PC-3 (cell line): ENCODE measurements at regions not wholly inside any gene's neighbourhood (a gene's known extent, or its start where the extent isn't known, plus 50 kb on each side); places are given as distances from the start of the nearest gene placed in this dataset.

Experiments used
- ATAC-seq: fragments of 200-7000 bp; cut with Tn5 transposase; 2 replicates; pipeline ENCODE4 v1.9.1; 2020; ENCODE audit warnings: mild to moderate bottlenecking, moderate library complexity
- BruUV-seq: library from RNA; stranded (reverse); fragments of 400-500 nt; replicated peaks from 2 replicates; lab custom pipeline; 2021; lab: Mats Ljungman, UMichigan
- CTCF ChIA-PET: fragments of 300-600 bp; sonication (Branson Sonifier 250); formaldehyde crosslinking; loops from one replicate; lab custom pipeline; 2022; ENCODE audit warnings: antibody characterized with exemption; lab: Charles Lee
- POLR2A ChIA-PET: fragments of 300-600 bp; sonication (Branson Sonifier 250); formaldehyde crosslinking; loops from one replicate; lab custom pipeline; 2022; ENCODE audit warnings: antibody characterized with exemption; ENCODE audit not compliant: unreplicated experiment; lab: Charles Lee
- DNase-seq: peaks from one replicate; pipeline ENCODE4 v3.0.0-alpha.2; 2015
- H2AFZ ChIP-seq: fragments of 300-600 bp; sonication (generic); 2 replicates; pipeline ENCODE4 v1.6.0; 2016; ENCODE audit warnings: antibody characterized with exemption, low read length
- H3F3A ChIP-seq: fragments of 300-600 bp; sonication (generic); one replicate; pipeline ENCODE4 v1.6.0; 2017; ENCODE audit warnings: antibody characterized with exemption, low read length, control low read depth, mild to moderate bottlenecking; ENCODE audit not compliant: unreplicated experiment
- H3K27ac ChIP-seq: fragments of 300-600 bp; sonication (generic); 2 replicates; pipeline ENCODE4 v1.5.1; 2016; ENCODE audit warnings: mild to moderate bottlenecking, low read length
- H3K27me3 ChIP-seq: fragments of 300-600 bp; sonication (generic); 2 replicates; pipeline ENCODE4 v1.6.1; 2016; ENCODE audit warnings: low read length, mixed read lengths
- H3K36me3 ChIP-seq: fragments of 300-600 bp; sonication (generic); 2 replicates; pipeline ENCODE4 v1.6.1; 2016; ENCODE audit warnings: low read depth, mixed run types, low read length, mixed read lengths
- H3K4me1 ChIP-seq: fragments of 300-600 bp; sonication (generic); 2 replicates; pipeline ENCODE4 v1.5.1; 2016; ENCODE audit warnings: low read length; ENCODE audit not compliant: insufficient read depth
- H3K4me2 ChIP-seq: fragments of 300-600 bp; sonication (generic); 2 replicates; pipeline ENCODE4 v1.6.0; 2016; ENCODE audit warnings: low read length
- H3K4me3 ChIP-seq: fragments of 300-600 bp; sonication (generic); 2 replicates; pipeline ENCODE4 v1.5.1; 2016; ENCODE audit warnings: mild to moderate bottlenecking, low read length, mixed read lengths
- H3K79me2 ChIP-seq: fragments of 300-600 bp; sonication (generic); 2 replicates; pipeline ENCODE4 v1.6.1; 2017; ENCODE audit warnings: low read length, mixed read lengths
- H3K9ac ChIP-seq: fragments of 300-600 bp; sonication (generic); 2 replicates; pipeline ENCODE4 v1.6.0; 2016; ENCODE audit warnings: mild to moderate bottlenecking, low read length
- H3K9me2 ChIP-seq: fragments of 300-600 bp; sonication (generic); replicated peaks from 2 replicates; pipeline ENCODE4 v1.6.1; 2016; ENCODE audit warnings: mixed run types, low read length, mixed read lengths
- H3K9me3 ChIP-seq: fragments of 300-600 bp; sonication (generic); 2 replicates; pipeline ENCODE4 v1.6.1; 2016; ENCODE audit warnings: low read length, mixed read lengths
- H4K20me1 ChIP-seq: fragments of 300-600 bp; sonication (generic); 2 replicates; pipeline ENCODE4 v1.6.1; 2016; ENCODE audit warnings: low read length, mixed read lengths
- CTCF ChIP-seq: fragments of 300-600 bp; sonication (generic); conservative IDR thresholded peaks from 2 replicates; pipeline ENCODE4 v1.5.1; 2017; ENCODE audit warnings: antibody characterized with exemption, low read depth, mild to moderate bottlenecking, low read length
- EZH2 ChIP-seq: fragments of 300-600 bp; sonication (generic); IDR thresholded peaks from one replicate; pipeline ENCODE4 v1.6.1; 2017; ENCODE audit warnings: antibody characterized with exemption, mild to moderate bottlenecking, low read length; ENCODE audit not compliant: unreplicated experiment
- EZH2phosphoT487 ChIP-seq: fragments of 300-600 bp; sonication (generic); IDR thresholded peaks from 2 replicates; pipeline ENCODE4 v1.6.1; 2018; ENCODE audit warnings: mild to moderate bottlenecking, antibody characterized with exemption, low read length, borderline replicate concordance
- intact Hi-C: fragments of 100-400 bp; cut with micrococcal nuclease; formaldehyde crosslinking; loops from 2 replicates; pipeline ENCODE4 v1.9.0; 2023

- no peaks in the 10 kb centered on the region for H3K9me2 ChIP-seq
- TF ChIP-seq EZH2phosphoT487 (no peak), EZH2 (no peak), CTCF (no peak)
- H3K9me3 ChIP-seq, result no peaks in the 10 kb centered on the region
- ChIA-PET CTCF (no interaction called here), POLR2A (no interaction called here)
- H3K36me3 ChIP-seq, result no peaks in the 10 kb centered on the region
- no peak overlapping the region for H3K4me2 ChIP-seq
- H3K27me3 ChIP-seq, result no peaks in the 10 kb centered on the region
- H3K4me1 ChIP-seq, result peaks cover 3% of the 10 kb centered on the region
- H3K4me3 ChIP-seq, result no peak overlapping the region
- ATAC-seq (no peak), DNase-seq (no peak)
- H3K79me2 ChIP-seq, result no peaks in the 10 kb centered on the region
- no peak overlapping the region for H2AFZ ChIP-seq
- intact Hi-C loops, result no loop called here
- H3K27ac ChIP-seq, result no peak overlapping the region
- H3K9ac ChIP-seq, result no peak overlapping the region
- BruUV-seq, result no TSS peak
- H4K20me1 ChIP-seq, result no peaks in the 10 kb centered on the region
- no peaks in the 10 kb centered on the region for H3F3A ChIP-seq
Measured at GRCh38 chr2:7881063-7881462, 800.8 kb upstream of the ID2 start.

- Histone ChIP-seq H2AFZ (no peak overlapping the region), H3K9me2 (no peaks in the 10 kb centered on the region), H3K9ac (no peak overlapping the region), H4K20me1 (no peaks in the 10 kb centered on the region), H3K79me2 (no peaks in the 10 kb centered on the region), H3K27me3 (no peaks in the 10 kb centered on the region), H3K9me3 (no peaks in the 10 kb centered on the region), H3K4me1 (peaks cover 7% of the 10 kb centered on the region), H3K27ac (no peak overlapping the region), H3K36me3 (no peaks in the 10 kb centered on the region), H3K4me2 (no peak overlapping the region), H3F3A (no peaks in the 10 kb centered on the region), H3K4me3 (no peak overlapping the region)
- ATAC-seq (no peak), DNase-seq (no peak)
- TF ChIP-seq CTCF, result no peak
- no peak for TF ChIP-seq EZH2
- no peak for TF ChIP-seq EZH2phosphoT487
- ChIA-PET POLR2A (no interaction called here), CTCF (no interaction called here)
- intact Hi-C loops, result no loop called here
- no TSS peak for BruUV-seq
Measured at GRCh38 chr2:7881466-7881865, 800.4 kb upstream of the ID2 start.

GRCh38 chr2:7882296-7882695, 799.6 kb upstream of the ID2 start:
- H3K4me1 ChIP-seq, result peaks cover 14% of the 10 kb centered on the region
- DNase-seq (no peak), ATAC-seq (no peak)
- no peak overlapping the region for H3K27ac ChIP-seq
- H3K4me2 ChIP-seq, result no peak overlapping the region
- H3K36me3 ChIP-seq, result no peaks in the 10 kb centered on the region
- ChIA-PET CTCF (no interaction called here), POLR2A (no interaction called here)
- intact Hi-C loops, result no loop called here
- no peak overlapping the region for H3K4me3 ChIP-seq
- no peak overlapping the region for H2AFZ ChIP-seq
- H3K9me2 ChIP-seq, result no peaks in the 10 kb centered on the region
- TF ChIP-seq CTCF, result no peak
- TF ChIP-seq EZH2, result no peak
- TF ChIP-seq EZH2phosphoT487, result no peak
- BruUV-seq, result no TSS peak
- no peaks in the 10 kb centered on the region for H3K79me2 ChIP-seq
- H3K9ac ChIP-seq, result no peak overlapping the region
- H3K9me3 ChIP-seq, result no peaks in the 10 kb centered on the region
- H4K20me1 ChIP-seq, result no peaks in the 10 kb centered on the region
- H3F3A ChIP-seq, result no peaks in the 10 kb centered on the region
- H3K27me3 ChIP-seq, result no peaks in the 10 kb centered on the region
